ENCODE measurements at regions not wholly inside any gene's neighbourhood (a gene's known extent, or its start where the extent isn't known, plus 50 kb on each side); places are given as distances from the start of the nearest gene placed in this dataset.

GRCh38 chr15:70249616-70250015, 151.9 kb upstream of the TLE3 start (continued):
- TF ChIP-seq HDAC2 (IDR thresholded peaks at IDR 0.05; ENCODE audit: borderline replicate concordance in 1 of 2, low read depth in 2 of 2, low read length in 2 of 2): no peak
- TF ChIP-seq YY1 (IDR thresholded peaks at IDR 0.05; ENCODE audit: low read depth, low read length): no peak

All from H1 (cell line).